ENCODE measurements at regions not wholly inside any gene's neighbourhood (a gene's known extent, or its start where the extent isn't known, plus 50 kb on each side); places are given as distances from the start of the nearest gene placed in this dataset.

GRCh38 chr5:165673499-165673898, 2168.1 kb downstream of the MAT2B start (continued):
- TF ChIP-seq PATZ1 (CRISPR knock-in tag; IDR thresholded peaks at IDR 0.05; ENCODE audit: borderline replicate concordance) (no peak), ARNTL (CRISPR knock-in tag; IDR thresholded peaks at IDR 0.05; ENCODE audit: borderline replicate concordance, low read depth) (no peak), ISL1 (CRISPR knock-in tag; IDR thresholded peaks at IDR 0.05) (no peak)

GRCh38 chr5:165695796-165696195, 2190.4 kb downstream of the MAT2B start:
- ATAC-seq: no peak
- no peak for TF ChIP-seq ZFP3 (CRISPR knock-in tag; IDR thresholded peaks at IDR 0.05)

- ATAC-seq: no peak
- TF ChIP-seq PPARA (CRISPR knock-in tag; IDR thresholded peaks at IDR 0.05; ENCODE audit: borderline replicate concordance) (no peak), CSRNP3 (CRISPR knock-in tag; IDR thresholded peaks at IDR 0.05) (no peak), OSR1 (CRISPR knock-in tag; IDR thresholded peaks at IDR 0.05) (no peak), ZC3H10 (CRISPR knock-in tag; IDR thresholded peaks at IDR 0.05) (no peak), ARNTL (CRISPR knock-in tag; IDR thresholded peaks at IDR 0.05; ENCODE audit: borderline replicate concordance, low read depth) (no peak), CREB5 (CRISPR knock-in tag; IDR thresholded peaks at IDR 0.05; ENCODE audit: low read depth) (no peak), ZNF8 (CRISPR knock-in tag; IDR thresholded peaks at IDR 0.05) (no peak), GLIS3 (CRISPR knock-in tag; IDR thresholded peaks at IDR 0.05) (no peak), ZFP30 (CRISPR knock-in tag; IDR thresholded peaks at IDR 0.05) (no peak), SNAI2 (CRISPR knock-in tag; IDR thresholded peaks at IDR 0.05) (no peak), TCF4 (CRISPR knock-in tag; IDR thresholded peaks at IDR 0.05; ENCODE audit: borderline replicate concordance) (no peak), PATZ1 (CRISPR knock-in tag; IDR thresholded peaks at IDR 0.05; ENCODE audit: borderline replicate concordance) (no peak), ZFP3 (CRISPR knock-in tag; IDR thresholded peaks at IDR 0.05) (no peak), ESRRG (CRISPR knock-in tag; IDR thresholded peaks at IDR 0.05) (no peak), POU6F1 (CRISPR knock-in tag; IDR thresholded peaks at IDR 0.05; ENCODE audit: borderline replicate concordance, low read depth) (no peak), CSDC2 (CRISPR knock-in tag; IDR thresholded peaks at IDR 0.05) (no peak), TOX (CRISPR knock-in tag; IDR thresholded peaks at IDR 0.05; ENCODE audit: borderline replicate concordance) (no peak), ZNF565 (CRISPR knock-in tag; conservative IDR thresholded peaks at IDR 0.05; ENCODE audit: low read depth) (no peak), ISL1 (CRISPR knock-in tag; IDR thresholded peaks at IDR 0.05) (no peak), TSHZ2 (CRISPR knock-in tag; IDR thresholded peaks at IDR 0.05) (no peak)
Measured at GRCh38 chr5:165705960-165706359, 2200.5 kb downstream of the MAT2B start.

Data from SK-N-SH treated with all-trans-retinoic acid at 6 μM for 48 hours (cell line).